ENCODE measurements at regions not wholly inside any gene's neighbourhood (a gene's known extent, or its start where the extent isn't known, plus 50 kb on each side); places are given as distances from the start of the nearest gene placed in this dataset.

DNA sequence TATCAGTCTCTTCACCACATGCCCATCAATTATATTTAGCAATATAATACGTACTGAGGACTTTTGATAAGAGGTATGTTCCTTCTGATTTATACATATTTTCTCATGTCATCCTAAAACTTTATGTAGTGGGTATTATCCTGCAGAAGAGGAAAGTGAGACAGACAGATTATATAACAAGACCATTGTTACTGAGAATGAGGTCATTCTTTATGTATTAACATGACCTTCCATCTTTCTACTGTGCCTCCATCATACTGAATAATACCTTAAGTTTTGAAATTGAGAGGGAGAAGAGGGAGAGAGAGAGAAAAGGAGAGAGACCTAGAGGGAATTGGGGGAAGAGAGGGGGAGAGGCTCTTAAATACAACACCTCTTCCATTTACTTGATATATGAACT lies 90.9 kb upstream of the CARMIL1 start:
- no peaks in the 10 kb centered on the region for H3K9me3 ChIP-seq
- TF ChIP-seq POLR2A (IDR thresholded peaks at IDR 0.05) = no peak
- TF ChIP-seq POLR2AphosphoS5 (IDR thresholded peaks at IDR 0.05) = no peak
- no peak for TF ChIP-seq CTCF (IDR thresholded peaks at IDR 0.05)
- H3K27me3 ChIP-seq = no peaks in the 10 kb centered on the region
- H3K4me3 ChIP-seq = no peak overlapping the region
- no peaks in the 10 kb centered on the region for H3K36me3 ChIP-seq
- DNase-seq (ENCODE audit: low spot score in 2 of 2) = no peak
- H3K27ac ChIP-seq = no peak overlapping the region
- no peaks in the 10 kb centered on the region for H3K4me1 ChIP-seq
- intact Hi-C loops (cut with DNase I; ENCODE audit: low total_unique reads) = no loop called here

DNA sequence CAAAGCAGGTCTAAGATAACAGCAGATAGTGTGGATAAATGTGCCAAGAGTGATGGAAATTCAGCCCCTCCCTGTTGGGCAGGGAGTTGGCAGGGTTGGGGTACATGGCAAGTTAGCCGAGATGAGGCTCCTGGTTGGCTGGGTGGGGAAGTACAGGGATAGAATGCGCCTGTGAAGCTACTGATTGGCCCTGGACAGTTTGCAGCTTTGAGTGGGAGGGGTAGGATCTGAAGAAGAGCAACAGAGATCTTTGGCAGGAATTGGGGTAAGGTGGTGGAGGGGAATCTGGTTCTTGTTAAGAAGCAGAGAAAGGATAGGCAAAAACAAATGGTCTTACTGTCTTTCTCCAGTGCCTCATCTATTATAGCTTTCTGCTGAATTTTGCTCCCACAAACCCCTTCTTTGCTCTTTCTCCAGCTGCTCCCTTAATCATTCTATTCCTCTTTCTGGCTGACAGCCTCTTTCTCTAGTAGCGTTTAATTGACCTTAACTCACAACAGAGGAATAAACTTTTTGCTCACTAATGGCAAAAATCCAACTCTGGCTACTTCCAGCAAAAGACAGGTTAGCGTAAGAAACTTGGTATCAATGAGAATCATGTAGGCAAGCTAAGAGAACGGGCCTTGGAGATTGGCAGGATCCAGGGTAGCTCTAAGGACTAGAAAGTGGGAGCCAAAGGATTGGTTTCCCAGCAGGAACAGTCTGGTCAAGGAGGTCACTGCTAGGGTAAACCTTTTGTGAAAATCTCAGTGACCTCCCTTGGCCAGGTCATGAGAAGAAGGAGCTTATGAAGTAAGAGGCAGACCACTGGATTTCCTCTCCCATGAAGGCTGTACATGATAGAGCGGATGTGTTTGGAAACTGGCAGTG lies 86.3 kb upstream of the CARMIL1 start:
- no peaks in the 10 kb centered on the region for H3K9me3 ChIP-seq
- no peaks in the 10 kb centered on the region for H3K36me3 ChIP-seq
- intact Hi-C loops (cut with DNase I; ENCODE audit: low total_unique reads) = no loop called here
- no peaks in the 10 kb centered on the region for H3K4me1 ChIP-seq
- H3K27ac ChIP-seq = peak overlapping the region; percentile 77 to 90
- no peak for DNase-seq (ENCODE audit: low spot score in 2 of 2)
- H3K4me3 ChIP-seq = peak overlapping the region in 2 of 3 donors; percentile 11 to 31
- H3K27me3 ChIP-seq = no peaks in the 10 kb centered on the region
- peak in 1 of 3 donors; percentile 25 for TF ChIP-seq POLR2AphosphoS5 (IDR thresholded peaks at IDR 0.05)
- no peak for TF ChIP-seq CTCF (IDR thresholded peaks at IDR 0.05)

GRCh38 chr6:25193460-25194171 lies 85.6 kb upstream of the CARMIL1 start:
- TF ChIP-seq POLR2AphosphoS5 (IDR thresholded peaks at IDR 0.05) = no peak
- no peak for TF ChIP-seq CTCF (IDR thresholded peaks at IDR 0.05)
- no peak for TF ChIP-seq POLR2A (IDR thresholded peaks at IDR 0.05)
- H3K27me3 ChIP-seq = no peaks in the 10 kb centered on the region
- no peaks in the 10 kb centered on the region for H3K4me1 ChIP-seq
- H3K4me3 ChIP-seq = peak overlapping the region in 2 of 3 donors; percentile 11 to 13
- peak in 1 of 2 donors; percentile 35 for DNase-seq (ENCODE audit: low spot score in 2 of 2)
- no peaks in the 10 kb centered on the region for H3K36me3 ChIP-seq
- H3K9me3 ChIP-seq = no peaks in the 10 kb centered on the region
- H3K27ac ChIP-seq = peak overlapping the region; percentile 77 to 90
- intact Hi-C loops (cut with DNase I; ENCODE audit: low total_unique reads) = no loop called here

DNA sequence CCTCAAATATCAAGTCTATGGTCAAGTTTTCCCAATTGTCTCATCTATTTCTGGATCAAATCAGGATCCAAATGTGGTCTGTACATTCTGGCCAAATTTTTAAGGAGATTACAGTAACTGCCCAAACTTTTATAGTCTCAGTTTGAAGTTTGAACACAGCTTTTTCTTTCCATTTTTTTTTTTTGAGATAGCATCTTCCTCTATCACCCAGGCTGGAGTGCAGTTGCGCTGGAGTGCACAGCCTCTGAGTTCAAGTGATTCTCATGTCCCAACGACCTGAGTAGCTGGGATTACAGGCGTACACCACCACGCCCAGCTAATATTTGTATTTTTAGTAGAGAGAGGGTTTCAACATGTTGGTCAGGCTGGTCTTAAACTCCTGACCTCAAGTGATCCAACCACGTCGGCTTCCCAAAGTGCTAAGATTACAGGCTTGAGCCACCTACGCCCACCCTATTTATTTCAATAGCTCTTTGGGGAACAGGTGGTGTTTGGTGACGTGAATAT lies 84.9 kb upstream of the CARMIL1 start:
- H3K27me3 ChIP-seq = no peaks in the 10 kb centered on the region
- DNase-seq (ENCODE audit: low spot score in 2 of 2) = no peak
- H3K4me1 ChIP-seq = no peaks in the 10 kb centered on the region
- H3K4me3 ChIP-seq = no peak overlapping the region
- intact Hi-C loops (cut with DNase I; ENCODE audit: low total_unique reads) = no loop called here
- no peaks in the 10 kb centered on the region for H3K9me3 ChIP-seq
- peak overlapping the region; percentile 57 for H3K27ac ChIP-seq
- TF ChIP-seq CTCF (IDR thresholded peaks at IDR 0.05) = no peak
- TF ChIP-seq POLR2AphosphoS5 (IDR thresholded peaks at IDR 0.05) = no peak
- no peak for TF ChIP-seq POLR2A (IDR thresholded peaks at IDR 0.05)
- no peaks in the 10 kb centered on the region for H3K36me3 ChIP-seq

GRCh38 chr6:25196464-25196863 lies 82.7 kb upstream of the CARMIL1 start:
- Histone ChIP-seq H3K4me1 (no peaks in the 10 kb centered on the region), H3K4me3 (no peak overlapping the region), H3K9me3 (no peaks in the 10 kb centered on the region), H3K27me3 (no peaks in the 10 kb centered on the region), H3K27ac (no peak overlapping the region), H3K36me3 (no peaks in the 10 kb centered on the region)
- no peak for DNase-seq (ENCODE audit: low spot score in 2 of 2)
- TF ChIP-seq POLR2AphosphoS5 (IDR thresholded peaks at IDR 0.05) (no peak), POLR2A (IDR thresholded peaks at IDR 0.05) (no peak), CTCF (IDR thresholded peaks at IDR 0.05) (no peak)
- intact Hi-C loops (cut with DNase I; ENCODE audit: low total_unique reads) = no loop called here
